GM12878 (cell line): ENCODE measurements at regions not wholly inside any gene's neighbourhood (a gene's known extent, or its start where the extent isn't known, plus 50 kb on each side); places are given as distances from the start of the nearest gene placed in this dataset.

Source experiments
- ATAC-seq: fragments of 200-7000 bp; cut with Tn5 transposase; 3 replicates; pipeline ENCODE4 v1.9.1; 2020; ENCODE audit warnings: mild to moderate bottlenecking, moderate library complexity
- BruUV-seq: library from RNA; stranded (reverse); fragments of 400-500 nt; replicated peaks from 2 replicates; lab custom pipeline; 2021; lab: Mats Ljungman, UMichigan
- CTCF ChIA-PET: fragments of 300-600 bp; sonication (Branson Sonifier 250); formaldehyde crosslinking; extraction: SDS; loops from one replicate; lab custom pipeline; 2021; ENCODE audit warnings: inconsistent platforms; lab: Yijun Ruan, JAX
- POLR2A ChIA-PET: fragments of 350-600 bp; formaldehyde crosslinking; extraction: SDS; loops from one replicate; lab custom pipeline; 2021; ENCODE audit warnings: inconsistent platforms; lab: Charles Lee
- RAD21 ChIA-PET: fragments of 300-600 bp; sonication (Branson Sonifier 250); formaldehyde crosslinking; loops from one replicate; lab custom pipeline; 2023; ENCODE audit warnings: antibody characterized with exemption; ENCODE audit not compliant: unreplicated experiment; lab: Charles Lee
- SMC1A ChIA-PET: fragments of 300-600 bp; sonication (Branson Sonifier 250); formaldehyde crosslinking; loops from one replicate; lab custom pipeline; 2023; ENCODE audit not compliant: unreplicated experiment, uncharacterized antibody; lab: Charles Lee
- DNase-seq: peaks from one replicate; pipeline ENCODE4 v3.0.0-alpha.2; 2011; ENCODE audit warnings: low read depth, low spot score
- FAIRE-seq: peaks from 3 replicates; lab custom pipeline; 2011; peaks lifted over from hg19 to GRCh38; lab: Jason Lieb, UNC
- H2AFZ ChIP-seq: 2 replicates; pipeline ENCODE4 v1.6.0; 2011; ENCODE audit warnings: low read depth, low read length, control low read depth; ENCODE audit not compliant: control insufficient read depth
- H3K27ac ChIP-seq: 2 replicates; pipeline ENCODE4 v1.5.1; 2011; ENCODE audit warnings: control low read depth; ENCODE audit not compliant: control insufficient read depth, insufficient read depth
- H3K27me3 ChIP-seq, 2 experiments: replicated peaks in 1 of 2; 2 replicates each; pipeline versions ENCODE4 v1.6.0 to v1.6.1; 2011; ENCODE audit warnings: low read length in 1 of 2; ENCODE audit not compliant: control insufficient read depth in 2 of 2, insufficient read depth in 2 of 2
- H3K36me3 ChIP-seq, 2 experiments: 2 replicates each; pipeline ENCODE4 v1.5.1; 2011; ENCODE audit warnings: low read length in 1 of 2; ENCODE audit not compliant: control insufficient read depth in 2 of 2, insufficient read depth in 2 of 2
- H3K4me1 ChIP-seq: 2 replicates; pipeline ENCODE4 v1.6.1; 2011; ENCODE audit warnings: mild to moderate bottlenecking, low read length, moderate library complexity, mixed read lengths; ENCODE audit not compliant: control insufficient read depth, insufficient read depth
- H3K4me2 ChIP-seq: 2 replicates; pipeline ENCODE4 v1.6.0; 2011; ENCODE audit warnings: control low read depth; ENCODE audit not compliant: control insufficient read depth, insufficient read depth
- H3K4me3 ChIP-seq: fragments of 200-600 bp; sonication (generic); 2 replicates; pipeline ENCODE4 v1.5.1; 2016
- H3K79me2 ChIP-seq: 2 replicates; pipeline ENCODE4 v1.6.0; 2011; ENCODE audit warnings: low read length; ENCODE audit not compliant: control insufficient read depth, insufficient read depth
- H3K9ac ChIP-seq: 2 replicates; pipeline ENCODE4 v1.8.0; 2011; ENCODE audit warnings: low read length, control low read depth, mixed read lengths; ENCODE audit not compliant: control insufficient read depth, insufficient read depth
- H3K9me3 ChIP-seq: replicated peaks from 3 replicates; pipeline ENCODE4 v1.5.1; 2011; ENCODE audit warnings: mild to moderate bottlenecking, low read length; ENCODE audit not compliant: control insufficient read depth, insufficient read depth
- H4K20me1 ChIP-seq: 2 replicates; pipeline ENCODE4 v1.6.0; 2011; ENCODE audit not compliant: control insufficient read depth, insufficient read depth
- ATF3 ChIP-seq: IDR thresholded peaks from 2 replicates; pipeline ENCODE4 v1.6.1; 2011; ENCODE audit warnings: low read depth, mild to moderate bottlenecking, low read length, moderate library complexity, borderline replicate concordance; ENCODE audit errors: extremely low read depth
- REST ChIP-seq: IDR thresholded peaks from 2 replicates; pipeline ENCODE4 v1.6.1; 2012; ENCODE audit warnings: mild to moderate bottlenecking, low read depth, low read length
- SREBF2 ChIP-seq: IDR thresholded peaks from 2 replicates; pipeline ENCODE4 v1.6.1; 2012; ENCODE audit warnings: mild to moderate bottlenecking, low read length
- ZBED1 ChIP-seq: IDR thresholded peaks from 2 replicates; pipeline ENCODE4 v1.6.1; 2016; ENCODE audit warnings: borderline replicate concordance
- WGBS: methylation state at CpG from one replicate; pipeline ENCODE4 v1.1.6; 2016; ENCODE audit warnings: low lambda C conversion rate; ENCODE audit not compliant: insufficient replicate concordance, insufficient coverage; ENCODE audit errors: missing lambda C conversion rate; 5-methylcytosine and 5-hydroxymethylcytosine counted together
- in situ Hi-C: fragments of 300-500 bp; cut with MboI; formaldehyde crosslinking; loops from 9 replicates; pipeline ENCODE4 v1.14.3; 2018; ENCODE audit warnings: mixed read lengths
- intact Hi-C: fragments of 100-400 bp; cut with micrococcal nuclease; formaldehyde crosslinking; loops from one replicate; pipeline ENCODE4 v1.14.2; 2022; ENCODE audit not compliant: unreplicated experiment

GRCh38 chr19:34598217-34599155, 78.5 kb downstream of the SCGB2B2 start:
- FAIRE-seq (no peak), DNase-seq (no peak), ATAC-seq (no peak)
- in situ Hi-C loops, result no loop called here
- WGBS, result 18% methylated on average over 9 of the region's 9 CpGs
- H3K27ac ChIP-seq, result no peak overlapping the region
- H3K4me2 ChIP-seq, result no peak overlapping the region
- H4K20me1 ChIP-seq, result no peaks in the 10 kb centered on the region
- H3K9ac ChIP-seq, result no peak overlapping the region
- ChIA-PET CTCF (no interaction called here), SMC1A (no interaction called here), POLR2A (no interaction called here), RAD21 (no interaction called here)
- intact Hi-C loops, result no loop called here
- H3K4me1 ChIP-seq, result no peaks in the 10 kb centered on the region
- TF ChIP-seq ZBED1 (no peak), REST (no peak), SREBF2 (no peak), ATF3 (no peak)
- no peak overlapping the region for H3K4me3 ChIP-seq
- no peaks in the 10 kb centered on the region for H3K27me3 ChIP-seq
- H3K9me3 ChIP-seq, result no peaks in the 10 kb centered on the region; the same call in 2 of the 3 replicates
- H3K79me2 ChIP-seq, result no peaks in the 10 kb centered on the region
- no peaks in the 10 kb centered on the region for H3K36me3 ChIP-seq
- BruUV-seq, result no TSS peak
- H2AFZ ChIP-seq, result no peak overlapping the region
